Keratinocyte (primary cell): ENCODE measurements at regions not wholly inside any gene's neighbourhood (a gene's known extent, or its start where the extent isn't known, plus 50 kb on each side); places are given as distances from the start of the nearest gene placed in this dataset.

Source experiments
- DNase-seq: peaks from one replicate; pipeline ENCODE4 v3.0.0-alpha.2; 2011; ENCODE audit warnings: low read depth, missing footprints, low spot score
- FAIRE-seq: peaks from 2 replicates; lab custom pipeline; 2011; peaks lifted over from hg19 to GRCh38; lab: Jason Lieb, UNC
- H2AFZ ChIP-seq: 2 replicates; pipeline ENCODE4 v1.6.0; 2012; ENCODE audit warnings: low read length, control low read depth, inconsistent platforms; ENCODE audit not compliant: control insufficient read depth
- H3K27ac ChIP-seq: 2 replicates; pipeline ENCODE4 v1.5.1; 2011; ENCODE audit warnings: low read length; ENCODE audit not compliant: control insufficient read depth, insufficient read depth
- H3K27me3 ChIP-seq: 3 replicates; pipeline ENCODE4 v1.6.0; 2011; ENCODE audit warnings: low read length; ENCODE audit not compliant: control insufficient read depth, insufficient read depth; ENCODE audit errors: extremely low read depth
- H3K36me3 ChIP-seq, 2 experiments: 2 replicates in 1 of 2; 3 replicates in 1 of 2; pipeline ENCODE4 v1.5.1; 2011; ENCODE audit warnings: low read length in 2 of 2, mild to moderate bottlenecking in 1 of 2; ENCODE audit not compliant: control insufficient read depth in 2 of 2, insufficient read depth in 2 of 2; ENCODE audit errors: extremely low read depth in 1 of 2
- H3K4me1 ChIP-seq: 3 replicates; pipeline ENCODE4 v1.5.1; 2011; ENCODE audit warnings: low read length; ENCODE audit not compliant: control insufficient read depth, insufficient read depth; ENCODE audit errors: extremely low read depth
- H3K4me2 ChIP-seq: 3 replicates; pipeline ENCODE4 v1.6.0; 2011; ENCODE audit warnings: low read depth, low read length; ENCODE audit not compliant: control insufficient read depth, insufficient read depth; ENCODE audit errors: extremely low read depth
- H3K4me3 ChIP-seq, 3 experiments: fragments of 200-600 bp in 1 of 3; sonication (generic) in 1 of 3; 2 replicates in 2 of 3; 3 replicates in 1 of 3; pipeline ENCODE4 v1.5.1; 2011 to 2016; ENCODE audit warnings: low read length in 3 of 3, mild to moderate bottlenecking in 3 of 3, control low read depth in 2 of 3, inconsistent platforms in 1 of 3, low read depth in 1 of 3, mixed read lengths in 1 of 3, mixed run types in 1 of 3, moderate library complexity in 1 of 3; ENCODE audit not compliant: control insufficient read depth in 2 of 3, insufficient read depth in 2 of 3; ENCODE audit errors: extremely low read depth in 1 of 3
- H3K79me2 ChIP-seq: 2 replicates; pipeline ENCODE4 v1.6.0; 2012; ENCODE audit warnings: low read length; ENCODE audit not compliant: control insufficient read depth, insufficient read depth
- H3K9ac ChIP-seq: 3 replicates; pipeline ENCODE4 v1.6.0; 2011; ENCODE audit warnings: low read length; ENCODE audit not compliant: control insufficient read depth, insufficient read depth; ENCODE audit errors: extremely low read depth
- H3K9me1 ChIP-seq: 3 replicates; pipeline ENCODE4 v1.6.0; 2011; ENCODE audit warnings: low read length; ENCODE audit not compliant: control insufficient read depth, insufficient read depth; ENCODE audit errors: extremely low read depth
- H3K9me3 ChIP-seq: 2 replicates; pipeline ENCODE4 v1.5.1; 2012; ENCODE audit warnings: low read depth, low read length; ENCODE audit not compliant: control insufficient read depth
- H4K20me1 ChIP-seq: 3 replicates; pipeline ENCODE4 v1.6.0; 2011; ENCODE audit warnings: low read length; ENCODE audit not compliant: control insufficient read depth, insufficient read depth; ENCODE audit errors: extremely low read depth
- EZH2 ChIP-seq: IDR thresholded peaks from one replicate; pipeline ENCODE4 v1.6.1; 2012; ENCODE audit warnings: inconsistent platforms, mild to moderate bottlenecking, low read length, moderate library complexity
- dilution Hi-C: fragments of 300-500 bp; cut with MboI; formaldehyde crosslinking; loops from one replicate; pipeline ENCODE4 v1.7.0; 2020; ENCODE audit warnings: low sequenced_read_pairs; ENCODE audit not compliant: extremely low pct_ligation_motif_present
- TF ChIP-seq, protein P1 (sequence below), 3 experiments: IDR thresholded peaks in 1 of 3; conservative IDR thresholded peaks in 1 of 3; optimal IDR thresholded peaks in 1 of 3; 2 replicates in 2 of 3; 3 replicates in 1 of 3; pipeline versions ENCODE3 to v1.5.1; 2011; ENCODE audit warnings: low read length in 3 of 3, mild to moderate bottlenecking in 3 of 3, moderate library complexity in 2 of 3, control low read depth in 1 of 3, inconsistent platforms in 1 of 3; ENCODE audit not compliant: insufficient read depth in 2 of 3; ENCODE audit errors: extremely low read depth in 1 of 3

GRCh38 chr5:35325836-35326235 is 95.5 kb upstream of the PRLR start:
- no peaks in the 10 kb centered on the region for H3K79me2 ChIP-seq
- H3K9ac ChIP-seq: no peak overlapping the region
- FAIRE-seq (no peak), DNase-seq (no peak)
- H3K27ac ChIP-seq: no peak overlapping the region
- dilution Hi-C loops: no loop called here
- H3K4me1 ChIP-seq: no peaks in the 10 kb centered on the region
- no peaks in the 10 kb centered on the region for H3K36me3 ChIP-seq
- TF ChIP-seq EZH2: no peak
- TF ChIP-seq, protein P1, sequence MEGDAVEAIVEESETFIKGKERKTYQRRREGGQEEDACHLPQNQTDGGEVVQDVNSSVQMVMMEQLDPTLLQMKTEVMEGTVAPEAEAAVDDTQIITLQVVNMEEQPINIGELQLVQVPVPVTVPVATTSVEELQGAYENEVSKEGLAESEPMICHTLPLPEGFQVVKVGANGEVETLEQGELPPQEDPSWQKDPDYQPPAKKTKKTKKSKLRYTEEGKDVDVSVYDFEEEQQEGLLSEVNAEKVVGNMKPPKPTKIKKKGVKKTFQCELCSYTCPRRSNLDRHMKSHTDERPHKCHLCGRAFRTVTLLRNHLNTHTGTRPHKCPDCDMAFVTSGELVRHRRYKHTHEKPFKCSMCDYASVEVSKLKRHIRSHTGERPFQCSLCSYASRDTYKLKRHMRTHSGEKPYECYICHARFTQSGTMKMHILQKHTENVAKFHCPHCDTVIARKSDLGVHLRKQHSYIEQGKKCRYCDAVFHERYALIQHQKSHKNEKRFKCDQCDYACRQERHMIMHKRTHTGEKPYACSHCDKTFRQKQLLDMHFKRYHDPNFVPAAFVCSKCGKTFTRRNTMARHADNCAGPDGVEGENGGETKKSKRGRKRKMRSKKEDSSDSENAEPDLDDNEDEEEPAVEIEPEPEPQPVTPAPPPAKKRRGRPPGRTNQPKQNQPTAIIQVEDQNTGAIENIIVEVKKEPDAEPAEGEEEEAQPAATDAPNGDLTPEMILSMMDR (optimal IDR thresholded peaks at IDR 0.05 in 1 of 3, IDR thresholded peaks at IDR 0.05 in 1 of 3, conservative IDR thresholded peaks at IDR 0.05 in 1 of 3; ENCODE audit: extremely low read depth in 1 of 3, insufficient read depth in 2 of 3, low read length in 3 of 3): no peak
- no peak overlapping the region for H3K4me2 ChIP-seq
- peaks cover 2% of the 10 kb centered on the region for H3K27me3 ChIP-seq
- no peak overlapping the region for H2AFZ ChIP-seq
- no peaks in the 10 kb centered on the region for H3K9me3 ChIP-seq
- no peaks in the 10 kb centered on the region for H3K9me1 ChIP-seq
- no peak overlapping the region for H3K4me3 ChIP-seq
- no peaks in the 10 kb centered on the region for H4K20me1 ChIP-seq

- FAIRE-seq (no peak), DNase-seq (no peak)
- no peaks in the 10 kb centered on the region for H4K20me1 ChIP-seq
- no peaks in the 10 kb centered on the region for H3K36me3 ChIP-seq
- H3K27ac ChIP-seq: no peak overlapping the region
- no peaks in the 10 kb centered on the region for H3K9me1 ChIP-seq
- dilution Hi-C loops: no loop called here
- H3K4me3 ChIP-seq: no peak overlapping the region
- H2AFZ ChIP-seq: no peak overlapping the region
- H3K79me2 ChIP-seq: no peaks in the 10 kb centered on the region
- H3K9me3 ChIP-seq: no peaks in the 10 kb centered on the region
- H3K9ac ChIP-seq: no peak overlapping the region
- peaks cover 2% of the 10 kb centered on the region for H3K27me3 ChIP-seq
- TF ChIP-seq, protein P1 (optimal IDR thresholded peaks at IDR 0.05 in 1 of 3, IDR thresholded peaks at IDR 0.05 in 1 of 3, conservative IDR thresholded peaks at IDR 0.05 in 1 of 3; ENCODE audit: extremely low read depth in 1 of 3, insufficient read depth in 2 of 3, low read length in 3 of 3): no peak
- no peak for TF ChIP-seq EZH2
- no peaks in the 10 kb centered on the region for H3K4me1 ChIP-seq
- H3K4me2 ChIP-seq: no peak overlapping the region
These were observed 94.4 kb upstream of the PRLR start for GRCh38 chr5:35324679-35325078.
